GM23338 (cell line): ENCODE measurements at regions not wholly inside any gene's neighbourhood (a gene's known extent, or its start where the extent isn't known, plus 50 kb on each side); places are given as distances from the start of the nearest gene placed in this dataset.

Experiments used
- ATAC-seq: fragments of 200-7000 bp; cut with Tn5 transposase; 3 replicates; pipeline ENCODE4 v1.9.1; 2020
- DNase-seq: peaks from one replicate; pipeline ENCODE4 v3.0.0-alpha.2; 2015; ENCODE audit warnings: low spot score
- H2AFZ ChIP-seq: fragments of 200-600 bp; sonication (generic); 2 replicates; pipeline ENCODE4 v1.8.0; 2016; ENCODE audit warnings: antibody characterized with exemption, mild to moderate bottlenecking, moderate library complexity
- H3F3A ChIP-seq: fragments of 200-600 bp; sonication (generic); replicated peaks from 2 replicates; pipeline ENCODE4 v1.8.0; 2017; ENCODE audit warnings: antibody characterized with exemption, mixed run types, low read depth
- H3K27ac ChIP-seq: fragments of 200-600 bp; sonication (generic); 2 replicates; pipeline ENCODE4 v1.6.1; 2016; ENCODE audit warnings: low read depth
- H3K27me3 ChIP-seq: fragments of 200-600 bp; sonication (generic); 2 replicates; pipeline ENCODE4 v1.8.0; 2016; ENCODE audit warnings: mild to moderate bottlenecking, mixed run types, moderate library complexity; ENCODE audit not compliant: insufficient read depth
- H3K36me3 ChIP-seq: fragments of 200-600 bp; sonication (generic); 2 replicates; pipeline ENCODE4 v1.8.0; 2016; ENCODE audit warnings: mild to moderate bottlenecking; ENCODE audit not compliant: insufficient read depth
- H3K4me1 ChIP-seq: fragments of 200-600 bp; sonication (generic); 2 replicates; pipeline ENCODE4 v1.8.0; 2016; ENCODE audit warnings: mild to moderate bottlenecking, moderate library complexity; ENCODE audit not compliant: insufficient read depth
- H3K4me2 ChIP-seq: fragments of 200-600 bp; sonication (generic); 2 replicates; pipeline ENCODE4 v1.7.1; 2017; ENCODE audit warnings: mixed run types
- H3K4me3 ChIP-seq: fragments of 200-600 bp; sonication (generic); 2 replicates; pipeline ENCODE4 v1.6.1; 2016; ENCODE audit warnings: mixed run types
- H3K79me2 ChIP-seq: fragments of 200-600 bp; sonication (generic); replicated peaks from 2 replicates; pipeline ENCODE4 v1.8.0; 2017; ENCODE audit warnings: mild to moderate bottlenecking; ENCODE audit not compliant: insufficient read depth
- H3K9me2 ChIP-seq: fragments of 200-600 bp; sonication (generic); 2 replicates; pipeline ENCODE4 v1.8.0; 2017; ENCODE audit not compliant: insufficient read depth
- H4K20me1 ChIP-seq: fragments of 200-600 bp; sonication (generic); replicated peaks from 2 replicates; pipeline ENCODE4 v1.8.0; 2017; ENCODE audit warnings: mild to moderate bottlenecking; ENCODE audit not compliant: insufficient read depth
- H3K27ac Mint-ChIP-seq: 2 replicates; pipeline ENCODE4 v1.8.0; 2020; ENCODE audit warnings: inconsistent platforms, mild to moderate bottlenecking, moderate library complexity, mixed read lengths
- H3K27me3 Mint-ChIP-seq: 3 replicates; pipeline ENCODE4 v1.8.0; 2022; ENCODE audit warnings: low read depth, mild to moderate bottlenecking, moderate library complexity, mixed read lengths, inconsistent platforms; ENCODE audit not compliant: insufficient read depth, poor library complexity
- H3K36me3 Mint-ChIP-seq: 3 replicates; pipeline ENCODE4 v1.8.0; 2021; ENCODE audit warnings: low read depth, mild to moderate bottlenecking, inconsistent platforms, moderate library complexity, mixed read lengths
- H3K4me1 Mint-ChIP-seq: 3 replicates; pipeline ENCODE4 v1.8.0; 2020; ENCODE audit warnings: mild to moderate bottlenecking, inconsistent platforms, mixed read lengths
- H3K4me3 Mint-ChIP-seq: 3 replicates; pipeline ENCODE4 v1.8.0; 2021; ENCODE audit warnings: moderate library complexity, mild to moderate bottlenecking, inconsistent platforms, mixed read lengths
- H3K9me3 Mint-ChIP-seq: 3 replicates; pipeline ENCODE4 v1.8.0; 2020; ENCODE audit warnings: moderate library complexity, mild to moderate bottlenecking, inconsistent platforms, mixed read lengths
- CREB1 ChIP-seq: fragments of 250-450 bp; sonication (Bioruptor Pico); IDR thresholded peaks from 2 replicates; pipeline ENCODE4 v1.5.0; 2020; ENCODE audit warnings: low read depth, mild to moderate bottlenecking, moderate library complexity
- REST ChIP-seq: IDR thresholded peaks from one replicate; pipeline ENCODE4 v1.6.1; 2018; ENCODE audit warnings: antibody characterized with exemption; ENCODE audit not compliant: unreplicated experiment
- STAT1 ChIP-seq: IDR thresholded peaks from one replicate; pipeline ENCODE4 v1.6.1; 2016; ENCODE audit warnings: antibody characterized with exemption; ENCODE audit not compliant: unreplicated experiment
- TF ChIP-seq, protein P1 (sequence below): fragments of 250-450 bp; sonication (Bioruptor Pico); IDR thresholded peaks from 2 replicates; pipeline ENCODE4 v1.5.0; 2020; ENCODE audit warnings: mild to moderate bottlenecking, moderate library complexity

DNA sequence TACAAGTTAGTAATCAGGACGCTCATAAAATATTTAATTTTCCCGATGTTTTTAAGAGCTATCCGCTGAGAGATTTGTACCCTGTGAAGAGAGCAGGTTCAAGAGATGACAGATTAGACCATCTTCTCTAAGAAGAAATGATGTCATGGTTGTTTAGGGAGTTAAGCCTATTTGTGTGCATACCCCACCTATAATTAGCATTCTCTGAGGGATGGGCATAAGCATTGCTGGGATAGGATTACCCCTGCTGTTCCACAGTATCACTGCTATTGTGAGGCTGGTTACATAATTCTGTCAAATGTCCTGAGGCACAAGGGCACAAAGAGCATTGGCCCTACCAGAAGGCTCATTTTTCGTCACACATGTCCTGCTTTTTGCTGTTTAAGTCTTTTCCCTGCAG, 687.0 kb downstream of the CETN3 start:
- H3K27ac ChIP-seq, result no peak overlapping the region
- H3K9me2 ChIP-seq, result no peaks in the 10 kb centered on the region
- no peaks in the 10 kb centered on the region for H3K36me3 ChIP-seq
- Mint-ChIP-seq H3K27ac (no peak overlapping the region), H3K4me1 (peaks cover 10% of the 10 kb centered on the region; the same call in 2 of the 3 replicates), H3K4me3 (no peak overlapping the region), H3K27me3 (no peaks in the 10 kb centered on the region), H3K36me3 (no peaks in the 10 kb centered on the region), H3K9me3 (no peaks in the 10 kb centered on the region)
- DNase-seq, result no peak
- H3K4me1 ChIP-seq, result no peaks in the 10 kb centered on the region
- no peaks in the 10 kb centered on the region for H4K20me1 ChIP-seq
- H3K79me2 ChIP-seq, result no peaks in the 10 kb centered on the region
- TF ChIP-seq, protein P1, sequence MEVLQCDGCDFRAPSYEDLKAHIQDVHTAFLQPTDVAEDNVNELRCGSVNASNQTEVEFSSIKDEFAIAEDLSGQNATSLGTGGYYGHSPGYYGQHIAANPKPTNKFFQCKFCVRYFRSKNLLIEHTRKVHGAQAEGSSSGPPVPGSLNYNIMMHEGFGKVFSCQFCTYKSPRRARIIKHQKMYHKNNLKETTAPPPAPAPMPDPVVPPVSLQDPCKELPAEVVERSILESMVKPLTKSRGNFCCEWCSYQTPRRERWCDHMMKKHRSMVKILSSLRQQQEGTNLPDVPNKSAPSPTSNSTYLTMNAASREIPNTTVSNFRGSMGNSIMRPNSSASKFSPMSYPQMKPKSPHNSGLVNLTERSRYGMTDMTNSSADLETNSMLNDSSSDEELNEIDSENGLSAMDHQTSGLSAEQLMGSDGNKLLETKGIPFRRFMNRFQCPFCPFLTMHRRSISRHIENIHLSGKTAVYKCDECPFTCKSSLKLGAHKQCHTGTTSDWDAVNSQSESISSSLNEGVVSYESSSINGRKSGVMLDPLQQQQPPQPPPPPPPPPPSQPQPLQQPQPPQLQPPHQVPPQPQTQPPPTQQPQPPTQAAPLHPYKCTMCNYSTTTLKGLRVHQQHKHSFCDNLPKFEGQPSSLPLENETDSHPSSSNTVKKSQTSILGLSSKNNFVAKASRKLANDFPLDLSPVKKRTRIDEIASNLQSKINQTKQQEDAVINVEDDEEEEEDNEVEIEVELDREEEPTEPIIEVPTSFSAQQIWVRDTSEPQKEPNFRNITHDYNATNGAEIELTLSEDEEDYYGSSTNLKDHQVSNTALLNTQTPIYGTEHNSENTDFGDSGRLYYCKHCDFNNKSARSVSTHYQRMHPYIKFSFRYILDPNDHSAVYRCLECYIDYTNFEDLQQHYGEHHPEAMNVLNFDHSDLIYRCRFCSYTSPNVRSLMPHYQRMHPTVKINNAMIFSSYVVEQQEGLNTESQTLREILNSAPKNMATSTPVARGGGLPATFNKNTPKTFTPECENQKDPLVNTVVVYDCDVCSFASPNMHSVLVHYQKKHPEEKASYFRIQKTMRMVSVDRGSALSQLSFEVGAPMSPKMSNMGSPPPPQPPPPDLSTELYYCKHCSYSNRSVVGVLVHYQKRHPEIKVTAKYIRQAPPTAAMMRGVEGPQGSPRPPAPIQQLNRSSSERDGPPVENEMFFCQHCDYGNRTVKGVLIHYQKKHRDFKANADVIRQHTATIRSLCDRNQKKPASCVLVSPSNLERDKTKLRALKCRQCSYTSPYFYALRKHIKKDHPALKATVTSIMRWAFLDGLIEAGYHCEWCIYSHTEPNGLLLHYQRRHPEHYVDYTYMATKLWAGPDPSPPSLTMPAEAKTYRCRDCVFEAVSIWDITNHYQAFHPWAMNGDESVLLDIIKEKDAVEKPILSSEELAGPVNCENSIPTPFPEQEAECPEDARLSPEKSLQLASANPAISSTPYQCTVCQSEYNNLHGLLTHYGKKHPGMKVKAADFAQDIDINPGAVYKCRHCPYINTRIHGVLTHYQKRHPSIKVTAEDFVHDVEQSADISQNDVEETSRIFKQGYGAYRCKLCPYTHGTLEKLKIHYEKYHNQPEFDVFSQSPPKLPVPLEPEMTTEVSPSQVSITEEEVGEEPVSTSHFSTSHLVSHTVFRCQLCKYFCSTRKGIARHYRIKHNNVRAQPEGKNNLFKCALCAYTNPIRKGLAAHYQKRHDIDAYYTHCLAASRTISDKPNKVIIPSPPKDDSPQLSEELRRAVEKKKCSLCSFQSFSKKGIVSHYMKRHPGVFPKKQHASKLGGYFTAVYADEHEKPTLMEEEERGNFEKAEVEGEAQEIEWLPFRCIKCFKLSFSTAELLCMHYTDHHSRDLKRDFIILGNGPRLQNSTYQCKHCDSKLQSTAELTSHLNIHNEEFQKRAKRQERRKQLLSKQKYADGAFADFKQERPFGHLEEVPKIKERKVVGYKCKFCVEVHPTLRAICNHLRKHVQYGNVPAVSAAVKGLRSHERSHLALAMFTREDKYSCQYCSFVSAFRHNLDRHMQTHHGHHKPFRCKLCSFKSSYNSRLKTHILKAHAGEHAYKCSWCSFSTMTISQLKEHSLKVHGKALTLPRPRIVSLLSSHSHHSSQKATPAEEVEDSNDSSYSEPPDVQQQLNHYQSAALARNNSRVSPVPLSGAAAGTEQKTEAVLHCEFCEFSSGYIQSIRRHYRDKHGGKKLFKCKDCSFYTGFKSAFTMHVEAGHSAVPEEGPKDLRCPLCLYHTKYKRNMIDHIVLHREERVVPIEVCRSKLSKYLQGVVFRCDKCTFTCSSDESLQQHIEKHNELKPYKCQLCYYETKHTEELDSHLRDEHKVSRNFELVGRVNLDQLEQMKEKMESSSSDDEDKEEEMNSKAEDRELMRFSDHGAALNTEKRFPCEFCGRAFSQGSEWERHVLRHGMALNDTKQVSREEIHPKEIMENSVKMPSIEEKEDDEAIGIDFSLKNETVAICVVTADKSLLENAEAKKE (CRISPR knock-in tag), result no peak
- TF ChIP-seq REST, result no peak
- TF ChIP-seq STAT1, result no peak
- TF ChIP-seq CREB1 (CRISPR knock-in tag), result no peak
- H3K4me3 ChIP-seq, result no peak overlapping the region
- no peak overlapping the region for H3K4me2 ChIP-seq
- peak overlapping the region; percentile 40; the same call in 1 of the 2 replicates for H2AFZ ChIP-seq
- H3F3A ChIP-seq, result no peaks in the 10 kb centered on the region
- ATAC-seq, result no peak; the same call in 2 of the 3 replicates
- H3K27me3 ChIP-seq, result no peaks in the 10 kb centered on the region
